ENCODE measurements at regions not wholly inside any gene's neighbourhood (a gene's known extent, or its start where the extent isn't known, plus 50 kb on each side); places are given as distances from the start of the nearest gene placed in this dataset.

DNA sequence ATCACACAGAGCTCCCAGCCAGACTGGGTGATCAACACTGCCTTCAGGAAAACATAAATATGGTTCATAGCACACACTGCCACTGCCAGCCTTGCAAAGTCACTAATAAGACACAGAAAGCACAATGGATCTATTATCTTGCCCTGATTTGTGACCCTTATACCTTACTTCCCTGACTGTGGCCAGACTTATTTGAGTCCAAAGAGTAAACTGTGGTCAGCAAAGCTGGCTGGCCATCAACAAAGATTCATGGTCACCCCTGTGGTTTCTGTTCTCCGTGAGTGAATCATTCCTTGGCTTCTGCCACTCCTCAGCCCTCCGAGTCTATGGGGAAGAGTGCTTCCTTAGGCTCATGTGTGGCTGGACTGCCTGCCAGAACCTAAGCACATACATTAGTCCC, 437.7 kb downstream of the RAP2B start:
- DNase-seq (ENCODE audit: low read depth, low spot score) (no peak), FAIRE-seq (no peak), ATAC-seq (no peak)
- in situ Hi-C loops (cut with MboI) (loop anchor here (10.0 kb wide), 1 partner anchor 555 kb away; no protein-coding TSS in a partner anchor), intact Hi-C loops (cut with micrococcal nuclease; ENCODE audit: unreplicated experiment) (loop anchor here (5.0 kb wide), 2 partner anchors 557 to 572 kb away; no protein-coding TSS in a partner anchor)
- Histone ChIP-seq H3K27ac (ENCODE audit: control insufficient read depth, insufficient read depth) (no peak overlapping the region), H3K4me1 (ENCODE audit: control insufficient read depth, insufficient read depth, low read length) (no peaks in the 10 kb centered on the region), H2AFZ (ENCODE audit: control insufficient read depth, low read depth, low read length) (no peak overlapping the region), H3K27me3 (replicated peaks in 1 of 2; ENCODE audit: control insufficient read depth in 2 of 2, insufficient read depth in 2 of 2, low read length in 1 of 2) (no peaks in the 10 kb centered on the region), H3K9ac (ENCODE audit: control insufficient read depth, insufficient read depth, low read length) (no peak overlapping the region), H3K4me2 (ENCODE audit: control insufficient read depth, insufficient read depth) (no peak overlapping the region), H3K4me3 (no peak overlapping the region), H4K20me1 (ENCODE audit: control insufficient read depth, insufficient read depth) (no peaks in the 10 kb centered on the region), H3K36me3 (ENCODE audit: control insufficient read depth in 2 of 2, insufficient read depth in 2 of 2, low read length in 1 of 2) (no peaks in the 10 kb centered on the region), H3K9me3 (replicated peaks; ENCODE audit: control insufficient read depth, insufficient read depth, low read length) (no peaks in the 10 kb centered on the region), H3K79me2 (ENCODE audit: control insufficient read depth, insufficient read depth, low read length) (no peaks in the 10 kb centered on the region)
- 53% methylated on average over 2 of the region's 2 CpGs for WGBS (ENCODE audit: insufficient coverage, insufficient replicate concordance, low lambda C conversion rate, missing lambda C conversion rate)
- ChIA-PET POLR2A (no interaction called here), CTCF (no interaction called here), RAD21 (ENCODE audit: unreplicated experiment) (no interaction called here), SMC1A (ENCODE audit: uncharacterized antibody, unreplicated experiment) (no interaction called here)
- TF ChIP-seq ATF7 (IDR thresholded peaks at IDR 0.05; ENCODE audit: low read depth) (no peak), TCF12 (IDR thresholded peaks at IDR 0.05; ENCODE audit: low read depth, low read length) (no peak), ZNF384 (IDR thresholded peaks at IDR 0.05; ENCODE audit: borderline replicate concordance, low read depth, low read length) (no peak), NR2C2 (IDR thresholded peaks at IDR 0.05; ENCODE audit: borderline replicate concordance, control insufficient read depth, insufficient read length, low read depth) (no peak), BCL11A (IDR thresholded peaks at IDR 0.05; ENCODE audit: low read depth, low read length) (no peak), DPF2 (IDR thresholded peaks at IDR 0.05) (no peak), NFXL1 (IDR thresholded peaks at IDR 0.05; ENCODE audit: borderline replicate concordance) (no peak), SMAD1 (IDR thresholded peaks at IDR 0.05; ENCODE audit: low read depth, partially characterized antibody) (no peak), RFX5 (IDR thresholded peaks at IDR 0.05; ENCODE audit: low read depth, low read length) (no peak), NR2C1 (IDR thresholded peaks at IDR 0.05) (no peak), IRF4 (IDR thresholded peaks at IDR 0.05; ENCODE audit: low read depth, low read length) (no peak)
- TF ChIP-seq, protein P1, sequence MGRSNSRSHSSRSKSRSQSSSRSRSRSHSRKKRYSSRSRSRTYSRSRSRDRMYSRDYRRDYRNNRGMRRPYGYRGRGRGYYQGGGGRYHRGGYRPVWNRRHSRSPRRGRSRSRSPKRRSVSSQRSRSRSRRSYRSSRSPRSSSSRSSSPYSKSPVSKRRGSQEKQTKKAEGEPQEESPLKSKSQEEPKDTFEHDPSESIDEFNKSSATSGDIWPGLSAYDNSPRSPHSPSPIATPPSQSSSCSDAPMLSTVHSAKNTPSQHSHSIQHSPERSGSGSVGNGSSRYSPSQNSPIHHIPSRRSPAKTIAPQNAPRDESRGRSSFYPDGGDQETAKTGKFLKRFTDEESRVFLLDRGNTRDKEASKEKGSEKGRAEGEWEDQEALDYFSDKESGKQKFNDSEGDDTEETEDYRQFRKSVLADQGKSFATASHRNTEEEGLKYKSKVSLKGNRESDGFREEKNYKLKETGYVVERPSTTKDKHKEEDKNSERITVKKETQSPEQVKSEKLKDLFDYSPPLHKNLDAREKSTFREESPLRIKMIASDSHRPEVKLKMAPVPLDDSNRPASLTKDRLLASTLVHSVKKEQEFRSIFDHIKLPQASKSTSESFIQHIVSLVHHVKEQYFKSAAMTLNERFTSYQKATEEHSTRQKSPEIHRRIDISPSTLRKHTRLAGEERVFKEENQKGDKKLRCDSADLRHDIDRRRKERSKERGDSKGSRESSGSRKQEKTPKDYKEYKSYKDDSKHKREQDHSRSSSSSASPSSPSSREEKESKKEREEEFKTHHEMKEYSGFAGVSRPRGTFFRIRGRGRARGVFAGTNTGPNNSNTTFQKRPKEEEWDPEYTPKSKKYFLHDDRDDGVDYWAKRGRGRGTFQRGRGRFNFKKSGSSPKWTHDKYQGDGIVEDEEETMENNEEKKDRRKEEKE (IDR thresholded peaks at IDR 0.05) = no peak
- TF ChIP-seq, protein P2, sequence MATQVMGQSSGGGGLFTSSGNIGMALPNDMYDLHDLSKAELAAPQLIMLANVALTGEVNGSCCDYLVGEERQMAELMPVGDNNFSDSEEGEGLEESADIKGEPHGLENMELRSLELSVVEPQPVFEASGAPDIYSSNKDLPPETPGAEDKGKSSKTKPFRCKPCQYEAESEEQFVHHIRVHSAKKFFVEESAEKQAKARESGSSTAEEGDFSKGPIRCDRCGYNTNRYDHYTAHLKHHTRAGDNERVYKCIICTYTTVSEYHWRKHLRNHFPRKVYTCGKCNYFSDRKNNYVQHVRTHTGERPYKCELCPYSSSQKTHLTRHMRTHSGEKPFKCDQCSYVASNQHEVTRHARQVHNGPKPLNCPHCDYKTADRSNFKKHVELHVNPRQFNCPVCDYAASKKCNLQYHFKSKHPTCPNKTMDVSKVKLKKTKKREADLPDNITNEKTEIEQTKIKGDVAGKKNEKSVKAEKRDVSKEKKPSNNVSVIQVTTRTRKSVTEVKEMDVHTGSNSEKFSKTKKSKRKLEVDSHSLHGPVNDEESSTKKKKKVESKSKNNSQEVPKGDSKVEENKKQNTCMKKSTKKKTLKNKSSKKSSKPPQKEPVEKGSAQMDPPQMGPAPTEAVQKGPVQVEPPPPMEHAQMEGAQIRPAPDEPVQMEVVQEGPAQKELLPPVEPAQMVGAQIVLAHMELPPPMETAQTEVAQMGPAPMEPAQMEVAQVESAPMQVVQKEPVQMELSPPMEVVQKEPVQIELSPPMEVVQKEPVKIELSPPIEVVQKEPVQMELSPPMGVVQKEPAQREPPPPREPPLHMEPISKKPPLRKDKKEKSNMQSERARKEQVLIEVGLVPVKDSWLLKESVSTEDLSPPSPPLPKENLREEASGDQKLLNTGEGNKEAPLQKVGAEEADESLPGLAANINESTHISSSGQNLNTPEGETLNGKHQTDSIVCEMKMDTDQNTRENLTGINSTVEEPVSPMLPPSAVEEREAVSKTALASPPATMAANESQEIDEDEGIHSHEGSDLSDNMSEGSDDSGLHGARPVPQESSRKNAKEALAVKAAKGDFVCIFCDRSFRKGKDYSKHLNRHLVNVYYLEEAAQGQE (IDR thresholded peaks at IDR 0.05; ENCODE audit: low read depth, low read length) = no peak
- TF ChIP-seq, protein P3, sequence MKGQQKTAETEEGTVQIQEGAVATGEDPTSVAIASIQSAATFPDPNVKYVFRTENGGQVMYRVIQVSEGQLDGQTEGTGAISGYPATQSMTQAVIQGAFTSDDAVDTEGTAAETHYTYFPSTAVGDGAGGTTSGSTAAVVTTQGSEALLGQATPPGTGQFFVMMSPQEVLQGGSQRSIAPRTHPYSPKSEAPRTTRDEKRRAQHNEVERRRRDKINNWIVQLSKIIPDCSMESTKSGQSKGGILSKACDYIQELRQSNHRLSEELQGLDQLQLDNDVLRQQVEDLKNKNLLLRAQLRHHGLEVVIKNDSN (IDR thresholded peaks at IDR 0.05; ENCODE audit: borderline replicate concordance, extremely low read length, insufficient read depth, low read depth, low read length) = no peak
- TF ChIP-seq, protein P4, sequence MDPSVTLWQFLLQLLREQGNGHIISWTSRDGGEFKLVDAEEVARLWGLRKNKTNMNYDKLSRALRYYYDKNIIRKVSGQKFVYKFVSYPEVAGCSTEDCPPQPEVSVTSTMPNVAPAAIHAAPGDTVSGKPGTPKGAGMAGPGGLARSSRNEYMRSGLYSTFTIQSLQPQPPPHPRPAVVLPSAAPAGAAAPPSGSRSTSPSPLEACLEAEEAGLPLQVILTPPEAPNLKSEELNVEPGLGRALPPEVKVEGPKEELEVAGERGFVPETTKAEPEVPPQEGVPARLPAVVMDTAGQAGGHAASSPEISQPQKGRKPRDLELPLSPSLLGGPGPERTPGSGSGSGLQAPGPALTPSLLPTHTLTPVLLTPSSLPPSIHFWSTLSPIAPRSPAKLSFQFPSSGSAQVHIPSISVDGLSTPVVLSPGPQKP (IDR thresholded peaks at IDR 0.05; ENCODE audit: low read depth, low read length) = no peak
- TF ChIP-seq, protein P5, sequence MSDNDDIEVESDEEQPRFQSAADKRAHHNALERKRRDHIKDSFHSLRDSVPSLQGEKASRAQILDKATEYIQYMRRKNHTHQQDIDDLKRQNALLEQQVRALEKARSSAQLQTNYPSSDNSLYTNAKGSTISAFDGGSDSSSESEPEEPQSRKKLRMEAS (IDR thresholded peaks at IDR 0.05; ENCODE audit: low read depth, low read length) = no peak
- BruUV-seq (replicated peaks) = no TSS peak

Measured in GM12878 (cell line).